NCI-H146 treated with DMSO at 0.1 percent for 48 hours (cell line): ENCODE measurements at regions not wholly inside any gene's neighbourhood (a gene's known extent, or its start where the extent isn't known, plus 50 kb on each side); places are given as distances from the start of the nearest gene placed in this dataset.
"Not testable (repeated sequence)": the region's sequence is repeated elsewhere in the genome, so short reads cannot be mapped to it uniquely, and the experiment has no call there.

Experiments used
- DNase-seq: peaks from one replicate; lab custom pipeline; 2025; ENCODE audit not compliant: unreplicated experiment; lab: John Stamatoyannopoulos, UW

DNA sequence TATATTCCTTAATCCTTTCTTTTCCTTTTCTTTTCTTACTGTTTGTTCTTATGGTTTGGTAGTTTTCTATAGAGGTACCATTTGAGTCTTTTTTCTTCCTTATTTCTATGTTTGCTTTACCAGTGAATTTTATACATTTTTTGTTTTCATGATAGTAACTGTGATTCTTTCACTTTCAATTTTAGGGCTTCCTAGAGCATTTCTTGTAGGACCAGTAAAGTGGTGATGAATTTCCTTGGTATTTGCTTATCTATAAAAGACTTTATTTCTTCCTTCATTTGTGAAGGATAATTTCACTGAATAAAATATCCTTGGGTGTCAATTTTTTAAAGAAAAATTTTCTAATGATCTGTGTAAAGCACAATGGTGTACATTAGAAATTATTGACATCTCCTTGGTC, 637.4 kb downstream of the CD109 start:
- DNase-seq, result no peak

DNA sequence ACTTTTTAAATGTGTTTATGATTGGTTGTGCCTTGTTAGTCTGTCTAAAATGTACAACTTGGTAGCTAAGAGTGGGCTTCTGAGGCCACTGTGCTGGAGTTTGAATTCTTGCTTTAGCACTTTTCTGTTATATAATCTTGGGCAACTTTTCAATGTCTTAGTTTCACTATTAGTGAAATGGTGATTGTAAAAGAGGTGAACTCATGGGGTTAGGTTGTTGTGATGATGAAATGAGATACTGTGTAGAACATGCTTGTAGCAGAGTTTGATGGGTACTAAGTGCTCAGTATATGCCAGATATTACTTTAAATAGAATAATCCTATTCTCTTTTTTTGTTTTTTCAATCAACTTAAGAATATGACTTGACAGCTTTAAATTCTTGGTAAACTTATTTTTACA, 624.7 kb downstream of the CD109 start:
- DNase-seq, result no peak

DNA sequence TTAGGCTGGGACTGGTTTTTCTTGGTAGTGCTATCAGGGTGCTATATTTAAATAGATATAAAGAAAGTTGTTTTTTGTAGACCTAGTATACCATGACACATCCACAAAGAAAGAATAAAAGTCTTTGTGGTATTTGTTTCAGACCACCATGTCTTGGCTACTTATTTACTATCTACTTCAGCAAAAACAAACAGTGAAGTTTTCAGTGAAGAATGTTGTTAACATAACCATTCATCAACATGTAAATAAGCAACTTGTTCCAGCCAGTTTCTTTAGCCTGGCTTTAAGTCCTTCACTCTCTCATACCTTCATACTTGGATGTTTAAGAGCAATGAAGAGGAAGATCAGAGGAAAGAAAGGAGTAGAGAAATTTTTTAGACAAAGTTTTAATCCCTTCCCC, 624.1 kb downstream of the CD109 start:
- DNase-seq, result no peak

DNA sequence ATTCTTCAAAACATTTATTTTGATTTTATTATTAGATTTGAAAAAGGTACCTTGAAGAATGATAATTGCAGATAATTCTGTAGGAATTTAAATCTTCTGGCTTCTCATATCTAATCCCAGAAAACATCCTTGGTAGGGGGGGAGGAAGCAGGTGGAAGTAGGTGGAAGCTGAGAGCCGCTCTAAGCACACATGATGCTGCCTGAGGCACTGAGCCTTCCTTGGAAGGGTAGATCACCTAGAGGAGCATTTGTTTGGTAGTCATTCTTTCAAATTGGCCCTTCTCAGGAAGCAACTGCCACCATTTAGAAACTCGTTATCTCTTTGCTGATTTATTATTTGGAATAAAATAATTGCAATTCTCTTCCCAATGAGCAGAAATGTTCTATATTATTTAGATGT, 623.3 kb downstream of the CD109 start:
- no peak for DNase-seq

DNA sequence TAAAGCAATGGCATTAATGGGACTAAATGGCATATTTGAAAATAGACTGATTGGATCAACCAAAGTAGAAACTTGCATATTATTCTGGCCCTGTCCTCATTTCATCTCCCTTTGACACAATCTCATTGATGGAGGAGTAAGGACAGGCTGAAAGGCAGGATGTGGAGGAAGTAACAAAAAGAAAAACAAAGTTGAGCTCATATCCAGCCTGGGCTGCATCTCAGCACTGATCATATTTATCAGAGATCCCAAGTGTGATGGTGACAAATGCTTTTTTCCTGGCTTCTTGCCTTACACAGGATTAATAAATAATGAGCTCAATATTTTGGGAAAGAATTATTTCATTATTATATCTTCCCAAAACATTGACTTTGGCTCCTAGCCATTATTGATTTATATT, 622.7 kb downstream of the CD109 start:
- no peak for DNase-seq

DNA sequence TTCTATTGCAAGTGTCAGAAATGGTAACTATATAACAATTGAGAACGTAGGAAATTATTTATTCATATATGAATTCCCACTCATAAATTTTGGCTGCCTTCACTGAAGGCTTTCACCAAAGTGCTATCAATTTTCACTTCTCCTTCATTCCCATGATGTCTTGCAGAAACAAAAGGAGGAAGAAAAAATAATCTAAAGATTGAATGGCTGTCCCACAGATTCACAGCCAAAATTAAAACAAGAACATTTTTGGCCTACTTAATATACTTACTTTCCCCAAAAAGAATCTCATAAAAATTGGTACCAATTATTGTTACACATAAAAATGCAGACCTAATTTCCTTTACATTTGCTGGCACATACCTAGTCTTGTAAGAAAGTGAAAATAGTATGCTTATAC, 616.1 kb downstream of the CD109 start:
- no peak for DNase-seq

DNA sequence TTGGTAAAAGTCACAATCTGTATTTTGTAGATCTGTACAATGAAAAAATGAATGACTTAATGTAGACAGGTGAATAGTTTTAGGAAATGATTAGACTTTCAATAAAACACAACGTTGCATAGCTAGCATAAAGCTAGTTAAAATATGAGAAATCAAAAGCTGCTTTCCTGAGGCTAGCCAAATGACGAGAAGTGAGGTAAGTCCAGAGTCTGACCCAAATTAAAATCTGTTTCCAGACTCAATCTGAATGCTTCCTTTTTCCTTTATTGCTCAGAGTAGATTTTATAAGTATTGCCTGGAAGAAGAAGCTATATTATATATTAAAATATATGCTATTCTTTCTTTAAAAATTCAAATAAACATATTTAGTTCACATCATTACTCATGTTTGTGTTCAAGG, 615.4 kb downstream of the CD109 start:
- no peak for DNase-seq

DNA sequence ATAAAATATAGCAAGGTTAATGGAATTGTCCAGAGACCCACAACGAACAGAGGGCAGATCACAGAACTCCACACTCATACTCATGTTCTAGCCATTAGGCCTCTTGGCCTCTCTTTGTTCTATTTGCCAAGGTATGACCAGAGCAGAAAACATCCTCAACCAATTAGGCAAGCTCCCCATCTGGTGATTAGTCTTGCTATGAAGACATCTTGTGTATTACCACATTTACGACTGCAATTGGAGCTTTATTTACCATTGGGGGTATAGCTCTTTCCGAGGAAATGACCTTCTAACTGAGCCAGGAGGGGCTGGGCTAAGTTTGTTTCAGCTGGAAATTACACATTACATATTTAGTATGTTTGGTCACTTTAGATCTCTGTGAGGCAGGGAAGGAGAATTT, 593.9 kb downstream of the CD109 start:
- no peak for DNase-seq

DNA sequence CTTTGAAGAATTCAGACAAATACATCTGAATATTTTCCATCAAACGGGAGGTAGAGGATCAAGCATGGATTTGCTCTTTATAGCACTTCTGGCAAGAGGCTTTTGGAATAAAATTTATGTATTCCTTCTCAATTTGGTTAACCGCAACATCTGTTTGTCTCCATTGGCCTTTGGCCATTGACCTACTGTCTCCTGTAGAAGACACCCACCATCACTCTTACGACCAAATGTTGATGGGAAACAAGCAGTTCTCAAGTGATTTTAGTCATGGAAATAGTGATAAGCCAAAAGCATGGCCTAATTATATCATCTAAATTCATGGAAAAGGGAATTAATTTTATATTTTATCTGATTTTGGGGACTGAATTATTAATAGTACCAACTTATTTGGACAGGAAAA, 591.9 kb downstream of the CD109 start:
- no peak for DNase-seq

DNA sequence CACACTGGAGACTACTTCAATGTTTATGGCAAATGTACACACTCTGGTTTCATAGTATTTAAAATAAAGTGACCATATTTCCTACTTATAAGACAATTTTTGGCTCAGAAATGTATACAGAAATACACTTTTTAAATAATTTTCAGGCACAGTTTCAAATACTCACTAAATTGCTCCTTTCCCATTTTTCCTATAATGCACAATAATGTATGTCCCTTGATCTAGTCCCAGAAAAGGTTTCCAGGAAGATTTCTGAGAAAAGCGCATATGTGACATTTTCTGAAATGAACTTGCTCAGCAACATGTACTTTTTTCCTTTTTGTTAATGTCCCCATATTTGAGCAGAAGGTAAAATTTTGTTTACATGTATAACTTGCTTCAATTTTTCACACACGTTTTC, 591.4 kb downstream of the CD109 start:
- no peak for DNase-seq

DNA sequence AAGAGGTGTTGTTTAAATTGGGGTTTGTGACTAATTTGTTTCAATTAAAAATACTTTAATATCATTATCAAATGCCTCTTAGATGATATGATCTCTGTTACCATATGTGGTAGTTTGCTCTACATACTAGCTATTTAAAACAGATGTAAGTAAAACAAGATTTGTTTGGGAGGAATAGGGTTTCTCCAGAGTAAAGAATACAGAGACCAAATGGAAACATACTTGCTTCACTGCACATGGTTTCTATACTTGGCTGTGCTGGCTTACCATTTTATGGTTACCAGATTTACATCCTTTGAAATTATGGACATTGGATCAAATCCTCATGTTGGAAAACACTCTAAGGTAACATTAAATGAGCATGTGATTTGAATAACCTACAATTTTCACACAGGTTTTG, 588.3 kb downstream of the CD109 start:
- DNase-seq, result no peak

DNA sequence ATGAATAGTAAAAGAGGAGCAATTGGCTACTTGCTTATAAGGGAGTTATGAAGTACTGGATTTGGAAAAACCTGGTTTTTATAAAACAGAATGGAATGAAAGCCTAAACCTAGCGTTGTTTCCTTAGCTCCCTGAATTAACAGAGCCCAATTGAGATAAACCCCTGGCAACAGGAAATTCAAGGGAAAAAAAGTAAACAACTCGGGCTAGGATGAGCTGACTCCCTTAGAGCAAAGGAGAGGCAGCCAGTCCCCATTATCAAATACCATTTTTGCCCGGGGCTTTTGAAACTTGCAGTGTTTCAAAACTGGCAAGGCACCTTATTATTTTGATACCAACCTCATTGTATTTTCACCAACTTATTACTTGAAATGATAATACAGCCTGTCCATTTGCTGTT, 587.5 kb downstream of the CD109 start:
- no peak for DNase-seq

DNA sequence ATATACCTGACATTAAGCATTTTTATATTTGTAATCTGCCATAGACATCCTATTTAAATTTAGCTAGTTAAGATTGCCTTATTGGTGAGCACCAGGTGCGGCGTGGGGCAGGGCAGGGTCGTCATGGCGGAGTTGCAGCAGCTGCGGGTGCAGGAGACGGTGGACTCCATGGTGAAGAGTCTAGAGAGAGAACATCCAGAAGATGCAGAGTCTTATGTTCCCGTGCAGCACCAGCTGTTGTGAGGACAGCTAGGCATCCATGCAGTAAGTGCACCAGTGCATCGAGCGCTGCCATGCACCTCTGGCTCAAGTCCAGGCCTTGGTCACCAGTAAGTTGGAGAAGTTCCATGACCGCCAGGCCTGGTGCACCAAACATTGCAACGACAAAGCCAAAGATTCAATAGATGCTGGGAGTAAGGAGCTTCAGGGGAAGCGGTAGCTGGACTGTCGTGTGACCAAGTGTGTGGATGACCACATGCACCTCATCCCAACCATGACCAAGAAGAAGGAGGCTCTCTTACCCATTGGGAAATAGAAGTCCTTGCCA, 586.2 kb downstream of the CD109 start:
- no peak for DNase-seq

DNA sequence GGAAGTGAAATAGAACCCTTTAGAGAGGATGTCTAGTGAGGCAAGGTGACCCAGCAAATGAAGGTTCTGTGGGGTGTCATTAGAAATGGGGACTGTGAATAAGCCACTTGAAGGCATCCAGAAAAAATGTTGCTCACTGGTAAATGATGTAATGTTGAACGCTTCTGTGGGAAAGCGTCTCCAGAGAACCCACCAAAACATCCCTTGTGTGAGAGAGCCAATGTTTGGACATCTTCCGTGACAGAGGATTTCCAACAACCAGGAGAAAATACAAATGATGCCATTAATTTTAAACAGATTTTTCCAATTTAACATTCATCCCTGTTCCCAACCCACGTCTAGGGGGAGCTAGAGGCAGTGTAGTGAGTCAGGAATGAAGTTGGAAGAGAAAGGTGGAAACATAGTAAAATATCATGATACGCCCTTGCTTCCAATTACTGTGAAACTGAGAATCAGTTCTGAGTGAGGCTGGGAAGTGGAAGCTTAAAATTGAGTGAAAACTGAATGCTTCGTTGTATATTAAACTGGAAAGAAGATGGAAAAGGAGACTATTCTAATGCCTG, 584.2 kb downstream of the CD109 start:
- no peak for DNase-seq

DNA sequence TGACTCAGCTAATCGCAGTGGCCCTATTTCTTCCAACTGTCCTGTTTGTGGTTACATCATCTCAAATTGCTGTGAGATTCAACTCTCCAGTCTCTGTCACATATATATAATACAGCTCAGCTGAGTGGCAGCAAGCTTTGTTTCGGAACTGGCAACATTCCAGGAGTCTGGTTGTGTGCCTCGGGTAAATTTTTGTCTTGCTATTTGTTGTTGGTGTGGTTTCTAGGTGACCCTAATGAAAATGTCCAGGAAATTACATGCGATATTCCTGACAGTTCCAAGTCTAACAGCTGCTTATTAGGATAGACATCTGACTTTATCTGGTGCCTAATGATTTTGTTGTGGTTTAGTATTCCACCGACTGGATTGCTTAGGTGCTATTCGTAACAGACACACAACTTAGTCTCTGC, 581.8 kb downstream of the CD109 start:
- DNase-seq, result no peak

DNA sequence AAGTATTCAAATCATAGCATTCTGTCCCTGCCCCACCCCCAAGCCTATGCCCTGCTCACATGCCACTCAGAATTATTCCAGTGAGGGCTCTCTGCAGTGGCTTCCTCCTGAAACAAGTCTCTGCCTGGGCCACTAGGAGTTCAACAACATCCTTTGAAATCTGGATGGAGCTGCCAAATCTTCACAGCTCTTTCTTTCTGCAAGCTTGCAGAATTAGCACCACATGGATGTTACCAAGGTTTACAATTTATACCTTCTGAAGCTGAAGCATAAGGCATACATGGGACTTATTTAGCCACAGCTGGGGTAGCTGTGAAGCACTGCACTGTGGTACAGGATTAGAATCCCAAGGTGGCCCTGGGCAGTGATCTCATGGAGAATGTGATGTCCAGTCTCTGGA, 577.5 kb downstream of the CD109 start:
- DNase-seq, result no peak

DNA sequence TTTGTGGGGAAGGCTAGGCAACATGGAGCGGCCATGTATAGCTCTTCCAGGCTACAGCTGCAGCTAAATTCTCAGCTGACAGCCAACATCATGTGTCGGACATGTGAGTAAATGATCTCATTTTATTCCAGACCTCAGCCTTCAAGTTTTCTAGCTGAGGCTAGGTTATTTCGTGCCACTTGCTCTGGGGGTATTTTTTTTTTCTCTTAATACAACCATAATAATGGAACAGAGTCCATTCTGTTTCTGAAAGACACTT, 573.5 kb downstream of the CD109 start:
- no peak for DNase-seq

DNA sequence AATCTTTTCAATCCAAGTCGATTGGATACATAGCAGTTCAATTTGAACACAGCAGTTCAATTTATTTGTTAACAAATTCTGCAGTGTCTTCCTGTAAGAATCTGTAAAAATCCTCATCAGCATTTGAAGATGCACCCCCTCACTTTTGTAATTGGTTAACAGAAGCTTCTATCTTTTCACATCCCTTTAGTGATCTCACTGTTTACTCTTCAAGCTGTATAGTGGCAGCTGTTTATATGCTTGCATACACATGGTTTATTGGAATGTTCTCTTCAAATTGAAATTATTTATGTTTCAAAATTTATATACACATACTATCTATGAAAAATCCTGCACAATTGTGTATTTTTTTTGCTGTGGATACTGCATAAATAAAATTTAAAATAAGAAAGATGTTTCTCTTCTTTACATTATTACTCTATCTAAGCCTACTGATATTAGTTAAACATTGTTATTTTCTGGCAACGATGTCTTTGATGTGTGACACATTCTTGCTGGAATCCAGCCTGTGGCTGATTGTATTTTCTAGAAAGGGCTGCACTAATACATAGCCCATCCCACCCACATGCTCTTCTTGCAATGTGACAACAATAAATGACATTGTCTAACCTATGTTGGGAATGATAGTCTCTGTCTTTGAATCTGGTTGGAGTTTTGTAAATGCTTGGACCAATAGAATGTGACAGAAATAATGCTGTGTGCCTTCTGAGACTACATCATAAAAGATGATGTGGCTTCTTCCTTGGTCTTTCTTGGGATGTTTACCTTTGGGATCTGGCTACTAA, 573.0 kb downstream of the CD109 start:
- no peak for DNase-seq

DNA sequence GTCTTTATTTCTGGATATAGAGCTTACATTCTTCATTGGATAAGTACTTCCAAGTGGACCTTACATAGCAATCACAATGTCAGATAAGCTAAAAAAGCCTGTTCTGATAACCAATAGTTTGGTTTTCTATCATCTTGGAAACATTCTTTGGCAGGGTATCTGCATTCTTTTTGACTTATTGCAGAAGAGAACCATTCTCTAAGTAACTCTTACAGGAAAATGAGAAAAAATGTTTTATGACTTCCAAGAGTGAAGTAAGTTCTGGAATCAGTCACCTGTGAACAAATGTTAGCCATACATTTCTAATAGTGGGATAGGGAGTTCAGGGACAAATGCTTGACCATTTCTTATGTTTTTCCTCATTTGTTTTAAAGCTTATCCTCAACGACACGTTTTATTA, 564.0 kb downstream of the CD109 start:
- no peak for DNase-seq

DNA sequence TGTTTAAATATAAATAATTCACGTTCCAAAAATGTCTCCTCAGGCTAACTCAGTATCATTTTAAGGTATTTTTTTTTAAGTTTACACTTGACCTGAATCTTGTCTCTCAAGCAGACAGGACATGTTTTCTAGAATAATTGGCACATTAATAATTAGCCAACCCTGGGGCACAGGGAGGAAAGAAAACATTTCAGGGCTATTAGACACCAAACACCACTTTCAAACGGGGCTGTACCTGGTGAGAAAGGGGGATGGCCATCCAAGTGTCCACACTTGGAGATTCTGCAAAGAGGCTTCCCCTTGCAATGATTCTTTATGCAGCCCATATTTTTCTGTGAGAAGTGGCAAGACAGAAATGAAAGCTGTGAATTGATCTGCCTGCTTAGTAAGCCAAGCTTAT, 560.8 kb downstream of the CD109 start:
- DNase-seq, result no peak

DNA sequence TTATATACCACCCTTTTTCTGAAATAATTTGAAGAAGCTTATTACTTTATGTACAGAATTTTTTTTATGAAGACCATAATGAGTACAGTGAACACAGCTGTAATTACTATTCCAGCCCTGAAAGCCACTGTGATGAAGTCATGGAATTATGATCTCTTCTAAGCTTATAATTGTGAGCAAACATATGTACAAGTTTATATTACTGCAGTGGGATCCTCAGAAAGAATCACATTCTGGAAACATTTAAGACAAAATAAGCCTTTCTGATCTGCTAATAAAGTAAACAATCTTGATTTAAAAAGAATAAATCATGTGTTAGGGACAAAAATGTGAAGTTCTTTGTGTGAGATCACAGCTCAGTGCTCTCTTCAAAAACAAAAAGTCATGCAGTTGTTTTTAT, 560.4 kb downstream of the CD109 start:
- DNase-seq, result no peak

DNA sequence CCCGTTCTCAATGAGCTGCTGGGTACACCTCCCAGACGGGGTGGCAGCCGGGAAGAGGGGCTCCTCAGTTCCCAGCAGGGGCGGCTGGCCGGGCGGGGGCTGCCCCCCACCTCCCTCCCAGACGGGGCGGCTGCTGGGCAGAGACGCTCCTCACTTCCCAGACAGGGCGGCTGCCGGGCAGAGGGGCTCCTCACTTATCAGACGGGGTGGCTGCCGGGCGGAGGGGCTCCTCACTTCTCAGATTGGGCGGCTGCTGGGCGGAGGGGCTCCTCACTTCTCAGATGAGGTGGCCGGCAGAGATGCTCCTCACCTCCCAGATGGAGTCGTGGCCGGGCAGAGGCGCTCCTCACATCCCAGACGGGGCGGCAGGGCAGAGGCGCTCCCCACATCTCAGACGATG, 559.0 kb downstream of the CD109 start:
- DNase-seq, result not testable (repeated sequence)

DNA sequence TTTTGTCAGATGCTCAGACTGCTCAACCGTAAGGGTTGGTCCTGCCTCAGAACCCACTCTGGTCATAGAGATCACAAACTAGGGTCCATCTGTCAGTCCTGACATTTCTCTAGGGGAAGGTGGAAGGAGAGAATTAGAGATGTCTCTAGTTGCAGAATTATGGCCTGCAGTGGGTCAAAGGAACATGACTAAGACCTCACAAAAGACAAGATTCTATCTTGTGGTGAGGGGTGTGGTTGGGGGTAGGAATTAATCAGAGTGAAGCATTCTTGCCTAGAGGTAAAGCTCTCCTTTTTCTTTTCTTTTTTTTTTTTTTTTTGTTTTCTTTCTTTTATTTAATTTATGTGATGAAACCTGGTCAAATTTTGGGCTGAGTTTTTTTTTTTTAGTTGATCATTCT, 558.1 kb downstream of the CD109 start:
- not testable (repeated sequence) for DNase-seq
